Neural progenitor cell (in vitro differentiated cells): ENCODE measurements at regions not wholly inside any gene's neighbourhood (a gene's known extent, or its start where the extent isn't known, plus 50 kb on each side); places are given as distances from the start of the nearest gene placed in this dataset.

Experiments used
- EZH2 ChIP-seq: fragments of 200-600 bp; sonication (generic); IDR thresholded peaks from 2 replicates; pipeline ENCODE4 v1.6.1; 2017; ENCODE audit warnings: antibody characterized with exemption, mild to moderate bottlenecking, moderate library complexity
- TF ChIP-seq, protein P1 (sequence below): fragments of 200-600 bp; sonication (generic); IDR thresholded peaks from 2 replicates; pipeline ENCODE4 v1.5.1; 2017; ENCODE audit warnings: antibody characterized with exemption, mild to moderate bottlenecking

DNA sequence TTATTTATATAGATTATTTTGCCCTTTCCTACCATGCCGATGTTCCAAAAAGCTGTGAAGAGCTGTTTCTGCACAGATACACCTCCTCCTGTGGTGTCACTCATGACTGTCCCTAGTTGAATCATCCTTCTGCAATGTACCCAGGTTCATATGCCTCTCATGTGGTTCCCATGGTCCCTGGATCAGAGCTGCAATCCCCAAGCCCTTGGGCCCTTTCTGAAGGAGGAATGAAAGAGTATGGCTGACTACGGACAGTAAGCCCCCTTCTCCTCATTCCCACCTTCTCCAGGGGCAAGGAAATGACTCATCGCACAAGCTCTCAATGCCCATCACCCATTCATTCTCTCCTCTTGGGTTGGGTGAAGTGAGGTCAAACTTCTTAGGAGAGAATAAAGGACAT, 63.9 kb upstream of the ACVR1 start:
- TF ChIP-seq, protein P1, sequence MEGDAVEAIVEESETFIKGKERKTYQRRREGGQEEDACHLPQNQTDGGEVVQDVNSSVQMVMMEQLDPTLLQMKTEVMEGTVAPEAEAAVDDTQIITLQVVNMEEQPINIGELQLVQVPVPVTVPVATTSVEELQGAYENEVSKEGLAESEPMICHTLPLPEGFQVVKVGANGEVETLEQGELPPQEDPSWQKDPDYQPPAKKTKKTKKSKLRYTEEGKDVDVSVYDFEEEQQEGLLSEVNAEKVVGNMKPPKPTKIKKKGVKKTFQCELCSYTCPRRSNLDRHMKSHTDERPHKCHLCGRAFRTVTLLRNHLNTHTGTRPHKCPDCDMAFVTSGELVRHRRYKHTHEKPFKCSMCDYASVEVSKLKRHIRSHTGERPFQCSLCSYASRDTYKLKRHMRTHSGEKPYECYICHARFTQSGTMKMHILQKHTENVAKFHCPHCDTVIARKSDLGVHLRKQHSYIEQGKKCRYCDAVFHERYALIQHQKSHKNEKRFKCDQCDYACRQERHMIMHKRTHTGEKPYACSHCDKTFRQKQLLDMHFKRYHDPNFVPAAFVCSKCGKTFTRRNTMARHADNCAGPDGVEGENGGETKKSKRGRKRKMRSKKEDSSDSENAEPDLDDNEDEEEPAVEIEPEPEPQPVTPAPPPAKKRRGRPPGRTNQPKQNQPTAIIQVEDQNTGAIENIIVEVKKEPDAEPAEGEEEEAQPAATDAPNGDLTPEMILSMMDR: no peak
- TF ChIP-seq EZH2: no peak
